Neuronal stem cell (in vitro differentiated cells): ENCODE measurements at regions not wholly inside any gene's neighbourhood (a gene's known extent, or its start where the extent isn't known, plus 50 kb on each side); places are given as distances from the start of the nearest gene placed in this dataset.
A peak's percentile ranks its signal among the peaks of the same experiment; 100 is the strongest.

Experiments
- DNase-seq: peaks from one replicate; pipeline ENCODE4 v3.0.0-alpha.2; 2013; ENCODE audit warnings: low spot score
- H2AFZ ChIP-seq: one replicate; pipeline ENCODE4 v1.6.1; 2013; ENCODE audit warnings: mild to moderate bottlenecking, low read length, inconsistent platforms
- H2AK5ac ChIP-seq: 2 replicates; pipeline ENCODE4 v1.6.1; 2013; ENCODE audit warnings: low read depth, mild to moderate bottlenecking, inconsistent platforms, low read length, moderate library complexity, mixed read lengths
- H2BK120ac ChIP-seq: 2 replicates; pipeline ENCODE4 v1.6.1; 2013; ENCODE audit warnings: low read depth, mild to moderate bottlenecking, inconsistent platforms, low read length, moderate library complexity, mixed read lengths
- H2BK12ac ChIP-seq: one replicate; pipeline ENCODE4 v1.6.1; 2013; ENCODE audit warnings: low read length, inconsistent platforms
- H2BK15ac ChIP-seq: 2 replicates; pipeline ENCODE4 v1.6.1; 2013; ENCODE audit warnings: mild to moderate bottlenecking, low read length, inconsistent platforms, mixed read lengths
- H2BK5ac ChIP-seq: one replicate; pipeline ENCODE4 v1.6.1; 2013; ENCODE audit warnings: inconsistent platforms, mild to moderate bottlenecking, low read length, moderate library complexity
- H3K14ac ChIP-seq: one replicate; pipeline ENCODE4 v1.6.1; 2013; ENCODE audit warnings: low read length, inconsistent platforms
- H3K18ac ChIP-seq: 2 replicates; pipeline ENCODE4 v1.6.1; 2013; ENCODE audit warnings: low read length, inconsistent platforms
- H3K23ac ChIP-seq: 2 replicates; pipeline ENCODE4 v1.6.1; 2013; ENCODE audit warnings: low read depth, mild to moderate bottlenecking, mixed read lengths, low read length, inconsistent platforms; ENCODE audit not compliant: poor library complexity
- H3K27ac ChIP-seq: replicated peaks from 3 replicates; pipeline ENCODE4 v1.5.1; 2013; ENCODE audit warnings: low read length, inconsistent platforms
- H3K27me3 ChIP-seq, 3 experiments: 2 replicates each; pipeline ENCODE4 v1.6.1; 2013; ENCODE audit warnings: low read length in 3 of 3, mild to moderate bottlenecking in 2 of 3, inconsistent platforms in 1 of 3, low read depth in 1 of 3, mixed read lengths in 1 of 3, moderate library complexity in 1 of 3; ENCODE audit not compliant: control insufficient read depth in 3 of 3, insufficient read depth in 3 of 3
- H3K36me3 ChIP-seq, 2 donors: replicated peaks in 1 of 2; 2 replicates each; pipeline ENCODE4 v1.6.1; 2013; ENCODE audit warnings: low read length in 2 of 2; ENCODE audit not compliant: control insufficient read depth in 2 of 2, insufficient read depth in 2 of 2
- H3K4ac ChIP-seq: 2 replicates; pipeline ENCODE4 v1.6.1; 2013; ENCODE audit warnings: inconsistent platforms, mild to moderate bottlenecking, low read length, moderate library complexity
- H3K4me1 ChIP-seq, 2 donors: 1 replicate in 1 of 2; 2 replicates in 1 of 2; pipeline ENCODE4 v1.6.1; 2013; ENCODE audit warnings: low read length in 2 of 2, low read depth in 1 of 2; ENCODE audit not compliant: control insufficient read depth in 2 of 2, insufficient read depth in 1 of 2
- H3K4me2 ChIP-seq: one replicate; pipeline ENCODE4 v1.6.1; 2013; ENCODE audit warnings: mild to moderate bottlenecking, low read length, inconsistent platforms; ENCODE audit not compliant: insufficient read depth, poor library complexity, severe bottlenecking
- H3K4me3 ChIP-seq, 2 donors: 2 replicates each; pipeline ENCODE4 v1.5.1; 2013; ENCODE audit warnings: low read length in 2 of 2, mild to moderate bottlenecking in 2 of 2, inconsistent platforms in 1 of 2, moderate library complexity in 1 of 2
- H3K79me1 ChIP-seq: one replicate; pipeline ENCODE4 v1.6.1; 2013; ENCODE audit warnings: low read depth, mild to moderate bottlenecking, inconsistent platforms, low read length, moderate library complexity
- H3K9ac ChIP-seq: one replicate; pipeline ENCODE4 v1.6.1; 2013; ENCODE audit warnings: mild to moderate bottlenecking, low read depth, low read length, inconsistent platforms; ENCODE audit not compliant: poor library complexity
- H3K9me3 ChIP-seq, 2 donors: replicated peaks in 1 of 2; 2 replicates each; pipeline versions ENCODE3 to v1.6.1; 2013; ENCODE audit warnings: low read length in 2 of 2, mild to moderate bottlenecking in 2 of 2, inconsistent platforms in 1 of 2, low read depth in 1 of 2, mixed read lengths in 1 of 2, moderate library complexity in 1 of 2; ENCODE audit not compliant: control insufficient read depth in 2 of 2, insufficient read depth in 1 of 2
- H4K8ac ChIP-seq: one replicate; pipeline ENCODE4 v1.6.1; 2013; ENCODE audit warnings: low read depth, mild to moderate bottlenecking, inconsistent platforms, low read length, moderate library complexity
- H4K91ac ChIP-seq: one replicate; pipeline ENCODE4 v1.6.1; 2013; ENCODE audit warnings: low read length, low read depth, mild to moderate bottlenecking, inconsistent platforms; ENCODE audit not compliant: poor library complexity
- WGBS, 2 donors: extraction: QIAGEN DNeasy Blood & Tissue Kit; methylation state at CpG; one replicate each; pipeline ENCODE4 v1.1.7; 2013; ENCODE audit warnings: missing lambda C conversion rate in 2 of 2, mixed read lengths in 1 of 2; ENCODE audit not compliant: insufficient read length in 2 of 2, insufficient replicate concordance in 1 of 2; ENCODE audit errors: extremely low coverage in 2 of 2; 5-methylcytosine and 5-hydroxymethylcytosine counted together

- Histone ChIP-seq H3K9ac (no peak overlapping the region), H3K36me3 (no peaks in the 10 kb centered on the region), H2BK5ac (no peak overlapping the region), H3K27ac (no peak overlapping the region), H2AK5ac (no peak overlapping the region), H3K9me3 (peaks cover 0 to 9% of the 10 kb centered on the region in 2 donors), H2AFZ (peak overlapping the region; percentile 32), H3K4me1 (peaks cover 0 to 2% of the 10 kb centered on the region in 2 donors), H3K4me2 (no peak overlapping the region), H2BK15ac (no peak overlapping the region), H3K4ac (no peak overlapping the region), H3K18ac (no peak overlapping the region), H3K27me3 (no peaks in the 10 kb centered on the region), H3K79me1 (no peaks in the 10 kb centered on the region), H3K14ac (no peak overlapping the region), H4K8ac (no peak overlapping the region), H2BK120ac (no peak overlapping the region), H2BK12ac (no peak overlapping the region), H3K23ac (no peak overlapping the region), H4K91ac (no peak overlapping the region), H3K4me3 (no peak overlapping the region)
- DNase-seq = no peak
- WGBS, 2 donors = no CpG with 5 or more reads among the region's 2 CpGs
Observed at GRCh38 chr1:81115422-81115821, 685.3 kb upstream of the ADGRL2 start.

DNA sequence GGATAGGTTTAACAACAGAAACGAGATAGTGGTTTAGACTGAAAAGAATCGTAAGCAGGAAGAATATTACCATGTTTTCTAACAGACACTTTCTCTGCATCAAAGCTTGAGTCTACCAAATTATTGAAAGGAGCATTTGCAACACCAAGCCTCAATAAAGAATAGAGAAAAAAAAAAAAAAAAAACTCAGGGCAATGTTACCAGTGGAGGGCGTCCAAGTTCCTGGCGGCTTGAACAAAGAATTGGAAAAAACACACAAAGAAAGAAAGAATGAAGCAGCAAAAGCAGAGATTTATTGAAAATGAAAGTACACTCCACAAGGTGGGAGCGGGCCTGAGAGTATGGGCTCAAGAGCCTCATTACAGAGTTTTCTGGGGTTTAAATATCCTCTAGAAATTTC lies 686.5 kb upstream of the ADGRL2 start:
- DNase-seq = no peak
- H3K9ac ChIP-seq = no peak overlapping the region
- WGBS, 2 donors = no CpG with 5 or more reads among the region's 5 CpGs
- no peak overlapping the region for H3K14ac ChIP-seq
- H3K4me1 ChIP-seq = peaks cover 0 to 2% of the 10 kb centered on the region in 2 donors
- no peak overlapping the region for H3K18ac ChIP-seq
- no peak overlapping the region for H3K23ac ChIP-seq
- no peak overlapping the region for H2BK15ac ChIP-seq
- H2BK120ac ChIP-seq = no peak overlapping the region
- H3K79me1 ChIP-seq = no peaks in the 10 kb centered on the region
- H3K4me2 ChIP-seq = no peak overlapping the region
- no peak overlapping the region for H2BK5ac ChIP-seq
- H3K4ac ChIP-seq = no peak overlapping the region
- no peaks in the 10 kb centered on the region for H3K36me3 ChIP-seq
- H3K27me3 ChIP-seq = no peaks in the 10 kb centered on the region
- H3K27ac ChIP-seq = no peak overlapping the region
- no peak overlapping the region for H3K4me3 ChIP-seq
- no peak overlapping the region for H4K91ac ChIP-seq
- peaks cover 0 to 9% of the 10 kb centered on the region in 2 donors for H3K9me3 ChIP-seq
- no peak overlapping the region for H4K8ac ChIP-seq
- H2AFZ ChIP-seq = no peak overlapping the region
- no peak overlapping the region for H2BK12ac ChIP-seq
- no peak overlapping the region for H2AK5ac ChIP-seq

- Histone ChIP-seq H2BK12ac (no peak overlapping the region), H3K36me3 (no peaks in the 10 kb centered on the region), H3K9ac (no peak overlapping the region), H3K4me2 (no peak overlapping the region), H3K27ac (no peak overlapping the region), H3K79me1 (no peaks in the 10 kb centered on the region), H3K4me3 (no peak overlapping the region), H4K91ac (no peak overlapping the region), H3K14ac (no peak overlapping the region), H3K9me3 (peaks cover 0 to 9% of the 10 kb centered on the region in 2 donors), H3K27me3 (no peaks in the 10 kb centered on the region), H2BK5ac (no peak overlapping the region), H2BK15ac (no peak overlapping the region), H2BK120ac (no peak overlapping the region), H2AK5ac (no peak overlapping the region), H3K23ac (no peak overlapping the region), H3K4me1 (peaks cover 0 to 2% of the 10 kb centered on the region in 2 donors), H4K8ac (no peak overlapping the region), H3K4ac (no peak overlapping the region), H3K18ac (no peak overlapping the region), H2AFZ (no peak overlapping the region)
- no peak for DNase-seq
Observed at GRCh38 chr1:81113688-81114087, 687.0 kb upstream of the ADGRL2 start.

- no CpG with 5 or more reads among the region's 2 CpGs for WGBS, 2 donors
- no peaks in the 10 kb centered on the region for H3K36me3 ChIP-seq
- H3K14ac ChIP-seq = no peak overlapping the region
- no peaks in the 10 kb centered on the region for H3K27me3 ChIP-seq
- no peak overlapping the region for H3K9ac ChIP-seq
- no peak overlapping the region for H3K18ac ChIP-seq
- no peak overlapping the region for H3K4me3 ChIP-seq
- H4K91ac ChIP-seq = no peak overlapping the region
- no peak overlapping the region for H3K4ac ChIP-seq
- no peak overlapping the region for H2AFZ ChIP-seq
- no peak overlapping the region for H2BK12ac ChIP-seq
- H3K9me3 ChIP-seq = peaks cover 0 to 6% of the 10 kb centered on the region in 2 donors
- no peak overlapping the region for H4K8ac ChIP-seq
- no peak overlapping the region for H3K27ac ChIP-seq
- H2BK15ac ChIP-seq = no peak overlapping the region
- H3K4me1 ChIP-seq = peaks cover 0 to 2% of the 10 kb centered on the region in 2 donors
- H3K23ac ChIP-seq = no peak overlapping the region
- H2BK5ac ChIP-seq = no peak overlapping the region
- DNase-seq = no peak
- H3K79me1 ChIP-seq = no peaks in the 10 kb centered on the region
- H2BK120ac ChIP-seq = no peak overlapping the region
- no peak overlapping the region for H3K4me2 ChIP-seq
- no peak overlapping the region for H2AK5ac ChIP-seq
Observed at GRCh38 chr1:81111818-81112217, 688.9 kb upstream of the ADGRL2 start.
